WTC11 (cell line): ENCODE measurements at regions not wholly inside any gene's neighbourhood (a gene's known extent, or its start where the extent isn't known, plus 50 kb on each side); places are given as distances from the start of the nearest gene placed in this dataset.

ENCODE experiments used
- ATF3 ChIP-seq: sonication (generic); formaldehyde crosslinking; conservative IDR thresholded peaks from 2 replicates; pipeline ENCODE4 v1.8.1; 2022; ENCODE audit warnings: mild to moderate bottlenecking, missing genetic modification reagents
- CREM ChIP-seq: sonication (generic); formaldehyde crosslinking; IDR thresholded peaks from 2 replicates; pipeline ENCODE4 v1.8.1; 2022; ENCODE audit warnings: mild to moderate bottlenecking, missing genetic modification reagents, moderate library complexity
- CTCF ChIP-seq: fragments of 200-600 bp; IDR thresholded peaks from 2 replicates; pipeline ENCODE4 v1.8.0; 2022; ENCODE audit warnings: antibody characterized with exemption
- FOXJ3 ChIP-seq: sonication (generic); formaldehyde crosslinking; IDR thresholded peaks from 2 replicates; pipeline ENCODE4 v1.9.0; 2021; ENCODE audit warnings: missing genetic modification reagents, mild to moderate bottlenecking, borderline replicate concordance
- FOXK1 ChIP-seq: sonication (generic); formaldehyde crosslinking; IDR thresholded peaks from 2 replicates; pipeline ENCODE4 v1.8.0; 2022; ENCODE audit warnings: mild to moderate bottlenecking, moderate library complexity, missing genetic modification reagents
- HMGA2 ChIP-seq: fragments of 250-450 bp; sonication (Bioruptor Pico); IDR thresholded peaks from 2 replicates; pipeline ENCODE4 v1.4.0; 2021; ENCODE audit warnings: mild to moderate bottlenecking, moderate library complexity
- JUN ChIP-seq: sonication (generic); formaldehyde crosslinking; IDR thresholded peaks from 2 replicates; pipeline ENCODE4 v1.8.0; 2023; ENCODE audit warnings: mild to moderate bottlenecking, missing genetic modification reagents
- KAT7 ChIP-seq: sonication (generic); formaldehyde crosslinking; IDR thresholded peaks from 2 replicates; pipeline ENCODE4 v1.8.1; 2023; ENCODE audit warnings: missing genetic modification reagents, mild to moderate bottlenecking, borderline replicate concordance
- MAX ChIP-seq: sonication (generic); formaldehyde crosslinking; IDR thresholded peaks from 2 replicates; pipeline ENCODE4 v1.8.0; 2022; ENCODE audit warnings: mild to moderate bottlenecking, missing genetic modification reagents
- RELA ChIP-seq: sonication (generic); formaldehyde crosslinking; IDR thresholded peaks from 2 replicates; pipeline ENCODE4 v1.8.1; 2022; ENCODE audit warnings: missing genetic modification reagents, mild to moderate bottlenecking, borderline replicate concordance
- RORB ChIP-seq: fragments of 250-450 bp; sonication (Bioruptor Pico); IDR thresholded peaks from 2 replicates; pipeline ENCODE4 v1.9.0; 2021; ENCODE audit warnings: mild to moderate bottlenecking
- SP1 ChIP-seq: sonication (generic); formaldehyde crosslinking; conservative IDR thresholded peaks from 2 replicates; pipeline ENCODE4 v1.8.1; 2022; ENCODE audit warnings: missing genetic modification reagents
- USF2 ChIP-seq: sonication (generic); formaldehyde crosslinking; IDR thresholded peaks from 2 replicates; pipeline ENCODE4 v1.8.1; 2023; ENCODE audit warnings: mild to moderate bottlenecking, missing genetic modification reagents, moderate library complexity
- ZNF121 ChIP-seq: sonication (generic); formaldehyde crosslinking; IDR thresholded peaks from 2 replicates; pipeline ENCODE4 v1.8.0; 2023; ENCODE audit warnings: missing genetic modification reagents

- TF ChIP-seq HMGA2 (CRISPR knock-in tag) (no peak), CTCF (no peak), SP1 (no peak), USF2 (no peak), CREM (CRISPR knock-in tag) (no peak), FOXK1 (CRISPR knock-in tag) (no peak), RELA (CRISPR knock-in tag) (no peak), MAX (CRISPR knock-in tag) (no peak), RORB (CRISPR knock-in tag) (no peak), ZNF121 (CRISPR knock-in tag) (no peak), ATF3 (CRISPR knock-in tag) (no peak), KAT7 (CRISPR knock-in tag) (no peak), JUN (CRISPR knock-in tag) (no peak), FOXJ3 (CRISPR knock-in tag) (no peak)
Observed at GRCh38 chr3:118607915-118608820, 426.5 kb downstream of the IGSF11 start.
